ENCODE measurements at regions not wholly inside any gene's neighbourhood (a gene's known extent, or its start where the extent isn't known, plus 50 kb on each side); places are given as distances from the start of the nearest gene placed in this dataset.

- no peak for DNase-seq
Observed at GRCh38 chr4:133719098-133719497, 482.5 kb downstream of the PABPC4L start.

GRCh38 chr4:133714211-133714610, 487.4 kb downstream of the PABPC4L start:
- no peak for DNase-seq

GRCh38 chr4:133713340-133713739, 488.2 kb downstream of the PABPC4L start:
- no peak for DNase-seq

GRCh38 chr4:133711817-133712216, 489.8 kb downstream of the PABPC4L start:
- DNase-seq = no peak

GRCh38 chr4:133694416-133694815, 507.2 kb downstream of the PABPC4L start:
- DNase-seq = no peak

GRCh38 chr4:133683967-133684366, 517.6 kb downstream of the PABPC4L start:
- no peak for DNase-seq

GRCh38 chr4:133668061-133668851, 519.2 kb downstream of the PCDH10 start:
- DNase-seq = no peak

- DNase-seq = no peak
Observed at GRCh38 chr4:133647206-133647605, 498.1 kb downstream of the PCDH10 start.

GRCh38 chr4:133641191-133641590, 492.1 kb downstream of the PCDH10 start:
- DNase-seq = no peak

GRCh38 chr4:133638751-133639150, 489.7 kb downstream of the PCDH10 start:
- no peak for DNase-seq

GRCh38 chr4:133637161-133637560, 488.1 kb downstream of the PCDH10 start:
- no peak for DNase-seq

GRCh38 chr4:133624744-133625143, 475.6 kb downstream of the PCDH10 start:
- DNase-seq = no peak

- no peak for DNase-seq
Observed at GRCh38 chr4:133623847-133624246, 474.8 kb downstream of the PCDH10 start.

GRCh38 chr4:133621628-133622027, 472.5 kb downstream of the PCDH10 start:
- DNase-seq = no peak

GRCh38 chr4:133620555-133620954, 471.5 kb downstream of the PCDH10 start:
- no peak for DNase-seq

GRCh38 chr4:133618963-133619362, 469.9 kb downstream of the PCDH10 start:
- DNase-seq = no peak

- no peak for DNase-seq
Observed at GRCh38 chr4:133600008-133600407, 450.9 kb downstream of the PCDH10 start.

GRCh38 chr4:133598779-133599178, 449.7 kb downstream of the PCDH10 start:
- no peak for DNase-seq

- DNase-seq = no peak
Observed at GRCh38 chr4:133597251-133597650, 448.2 kb downstream of the PCDH10 start.

- no peak for DNase-seq
Observed at GRCh38 chr4:133596459-133596858, 447.4 kb downstream of the PCDH10 start.

GRCh38 chr4:133594390-133595207, 445.5 kb downstream of the PCDH10 start:
- DNase-seq = no peak

GRCh38 chr4:133593764-133594163, 444.7 kb downstream of the PCDH10 start:
- no peak for DNase-seq

GRCh38 chr4:133592591-133592990, 443.5 kb downstream of the PCDH10 start:
- DNase-seq = no peak

- no peak for DNase-seq
Observed at GRCh38 chr4:133592106-133592505, 443.0 kb downstream of the PCDH10 start.

Measured in kidney glomerular epithelial cell (primary cell).